ENCODE measurements at regions not wholly inside any gene's neighbourhood (a gene's known extent, or its start where the extent isn't known, plus 50 kb on each side); places are given as distances from the start of the nearest gene placed in this dataset.

DNA sequence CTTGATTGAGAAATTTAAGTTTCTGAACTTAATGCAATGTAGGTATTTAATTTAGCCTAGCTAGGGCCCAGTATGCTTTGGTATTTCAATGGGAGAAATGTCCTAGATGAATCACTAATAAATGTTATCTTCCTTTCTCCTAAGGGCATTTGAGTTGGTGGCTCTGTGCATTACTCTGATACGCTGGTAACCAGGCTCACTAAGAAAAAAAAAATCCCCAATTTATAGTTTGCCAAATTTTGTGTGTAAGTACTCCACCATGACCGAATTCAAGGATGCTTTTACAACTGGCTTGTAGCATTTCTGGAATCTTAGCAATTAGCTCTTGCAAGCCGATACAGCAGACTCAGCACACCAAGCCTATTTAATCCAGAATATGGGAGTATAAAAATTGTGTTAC, 94.6 kb upstream of the LPP start:
- Mint-ChIP-seq H3K9me3 (peaks cover 5% of the 10 kb centered on the region), H3K27ac (peak overlapping the region; percentile 9), H3K36me3 (no peaks in the 10 kb centered on the region), H3K4me1 (ENCODE audit: unreplicated experiment) (peaks cover 25% of the 10 kb centered on the region), H3K27me3 (no peaks in the 10 kb centered on the region), H3K4me3 (no peak overlapping the region)
- no peak for DNase-seq (ENCODE audit: extremely low spot score, unreplicated experiment)
- TF ChIP-seq, protein P1, sequence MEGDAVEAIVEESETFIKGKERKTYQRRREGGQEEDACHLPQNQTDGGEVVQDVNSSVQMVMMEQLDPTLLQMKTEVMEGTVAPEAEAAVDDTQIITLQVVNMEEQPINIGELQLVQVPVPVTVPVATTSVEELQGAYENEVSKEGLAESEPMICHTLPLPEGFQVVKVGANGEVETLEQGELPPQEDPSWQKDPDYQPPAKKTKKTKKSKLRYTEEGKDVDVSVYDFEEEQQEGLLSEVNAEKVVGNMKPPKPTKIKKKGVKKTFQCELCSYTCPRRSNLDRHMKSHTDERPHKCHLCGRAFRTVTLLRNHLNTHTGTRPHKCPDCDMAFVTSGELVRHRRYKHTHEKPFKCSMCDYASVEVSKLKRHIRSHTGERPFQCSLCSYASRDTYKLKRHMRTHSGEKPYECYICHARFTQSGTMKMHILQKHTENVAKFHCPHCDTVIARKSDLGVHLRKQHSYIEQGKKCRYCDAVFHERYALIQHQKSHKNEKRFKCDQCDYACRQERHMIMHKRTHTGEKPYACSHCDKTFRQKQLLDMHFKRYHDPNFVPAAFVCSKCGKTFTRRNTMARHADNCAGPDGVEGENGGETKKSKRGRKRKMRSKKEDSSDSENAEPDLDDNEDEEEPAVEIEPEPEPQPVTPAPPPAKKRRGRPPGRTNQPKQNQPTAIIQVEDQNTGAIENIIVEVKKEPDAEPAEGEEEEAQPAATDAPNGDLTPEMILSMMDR (conservative IDR thresholded peaks at IDR 0.05), result no peak

DNA sequence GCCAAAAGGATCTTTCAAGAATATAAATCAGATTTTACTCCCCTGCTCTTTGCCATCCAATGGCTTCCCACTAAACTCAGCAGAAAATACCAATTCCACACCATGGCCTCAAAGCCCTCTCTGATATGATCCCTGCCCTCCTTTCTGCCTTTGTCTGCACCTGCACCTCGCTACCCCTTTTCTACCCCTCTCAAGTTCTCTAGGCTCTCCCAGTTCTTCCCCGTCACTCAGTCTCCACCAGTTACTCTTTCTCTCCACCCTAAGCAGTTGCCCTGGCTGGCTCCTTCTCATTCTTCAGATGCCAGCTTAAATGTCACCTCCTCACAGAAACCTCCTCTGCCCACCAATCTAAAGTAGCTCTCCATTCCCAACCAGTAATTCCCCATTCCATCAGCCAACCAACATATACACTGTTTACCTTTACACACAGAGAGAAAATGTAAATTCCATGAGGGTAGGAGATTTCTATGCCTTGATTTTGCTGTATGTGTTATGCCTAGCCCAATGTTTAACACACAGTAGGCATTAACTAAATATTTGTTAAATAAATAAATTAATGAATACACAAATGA, 93.6 kb upstream of the LPP start:
- Mint-ChIP-seq H3K27me3 (no peaks in the 10 kb centered on the region), H3K4me1 (ENCODE audit: unreplicated experiment) (peaks cover 26% of the 10 kb centered on the region), H3K4me3 (peak overlapping the region; percentile 18), H3K36me3 (no peaks in the 10 kb centered on the region), H3K9me3 (peaks cover 11% of the 10 kb centered on the region), H3K27ac (no peak overlapping the region)
- no peak for DNase-seq (ENCODE audit: extremely low spot score, unreplicated experiment)
- TF ChIP-seq, protein P1 (conservative IDR thresholded peaks at IDR 0.05), result no peak

DNA sequence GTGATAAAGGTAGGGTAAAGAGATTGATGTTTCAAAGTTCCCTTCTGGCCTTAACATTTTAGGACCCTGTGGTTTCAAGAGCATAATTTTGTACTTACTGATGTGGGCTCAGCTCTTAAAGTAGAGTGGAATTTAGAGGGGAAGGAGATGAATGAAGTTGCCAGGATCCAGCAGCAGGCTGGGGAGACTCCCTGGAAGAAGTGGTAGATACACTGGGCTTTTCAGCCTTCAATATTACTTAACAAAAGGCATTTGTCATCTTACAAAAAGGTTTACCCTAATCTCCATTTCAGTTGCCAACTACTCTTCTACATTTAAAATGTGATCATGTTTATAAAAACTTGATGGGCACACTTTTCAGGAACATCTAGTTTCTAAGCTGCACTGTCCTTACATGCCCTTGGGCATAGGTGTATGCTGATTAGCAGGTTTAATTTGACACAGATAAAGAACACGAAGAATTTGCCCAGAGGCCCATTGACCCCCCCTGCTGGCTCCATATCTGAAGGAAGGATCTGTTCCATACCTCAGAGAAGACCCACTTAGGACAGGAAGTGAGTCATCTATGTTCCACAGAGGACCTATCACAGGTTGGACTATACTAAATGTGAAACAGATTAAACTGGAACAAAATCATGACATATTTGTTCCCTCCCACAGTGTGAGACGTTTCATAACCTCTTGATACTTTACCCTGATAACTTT, 93.0 kb upstream of the LPP start:
- Mint-ChIP-seq H3K27ac (peak overlapping the region; percentile 91), H3K9me3 (peaks cover 11% of the 10 kb centered on the region), H3K27me3 (no peaks in the 10 kb centered on the region), H3K4me1 (ENCODE audit: unreplicated experiment) (peaks cover 27% of the 10 kb centered on the region), H3K36me3 (no peaks in the 10 kb centered on the region), H3K4me3 (peak overlapping the region; percentile 58)
- TF ChIP-seq, protein P1 (conservative IDR thresholded peaks at IDR 0.05), result no peak
- no peak for DNase-seq (ENCODE audit: extremely low spot score, unreplicated experiment)

DNA sequence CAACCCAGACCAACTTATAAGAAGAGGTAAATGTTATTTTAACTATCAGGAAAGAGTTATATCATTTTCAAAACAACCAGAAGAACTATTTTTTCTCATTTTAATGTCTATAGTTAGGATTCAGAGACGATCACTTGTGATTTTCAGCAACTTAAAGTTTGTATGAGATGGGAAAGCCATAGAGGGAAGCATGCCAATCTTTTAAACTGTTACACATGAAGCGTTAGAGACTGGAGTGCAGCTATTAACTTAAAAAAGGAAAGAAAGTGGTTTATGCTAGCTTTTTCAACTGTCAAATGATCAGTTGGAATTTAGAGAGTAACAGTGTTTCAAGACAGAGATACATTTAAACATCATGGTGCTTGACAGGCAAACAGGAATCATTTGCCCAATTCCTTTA, 91.7 kb upstream of the LPP start:
- TF ChIP-seq, protein P1 (conservative IDR thresholded peaks at IDR 0.05), result no peak
- Mint-ChIP-seq H3K27me3 (no peaks in the 10 kb centered on the region), H3K9me3 (peaks cover 11% of the 10 kb centered on the region), H3K36me3 (no peaks in the 10 kb centered on the region), H3K27ac (peak overlapping the region; percentile 37), H3K4me3 (no peak overlapping the region), H3K4me1 (ENCODE audit: unreplicated experiment) (peaks cover 32% of the 10 kb centered on the region)
- no peak for DNase-seq (ENCODE audit: extremely low spot score, unreplicated experiment)

DNA sequence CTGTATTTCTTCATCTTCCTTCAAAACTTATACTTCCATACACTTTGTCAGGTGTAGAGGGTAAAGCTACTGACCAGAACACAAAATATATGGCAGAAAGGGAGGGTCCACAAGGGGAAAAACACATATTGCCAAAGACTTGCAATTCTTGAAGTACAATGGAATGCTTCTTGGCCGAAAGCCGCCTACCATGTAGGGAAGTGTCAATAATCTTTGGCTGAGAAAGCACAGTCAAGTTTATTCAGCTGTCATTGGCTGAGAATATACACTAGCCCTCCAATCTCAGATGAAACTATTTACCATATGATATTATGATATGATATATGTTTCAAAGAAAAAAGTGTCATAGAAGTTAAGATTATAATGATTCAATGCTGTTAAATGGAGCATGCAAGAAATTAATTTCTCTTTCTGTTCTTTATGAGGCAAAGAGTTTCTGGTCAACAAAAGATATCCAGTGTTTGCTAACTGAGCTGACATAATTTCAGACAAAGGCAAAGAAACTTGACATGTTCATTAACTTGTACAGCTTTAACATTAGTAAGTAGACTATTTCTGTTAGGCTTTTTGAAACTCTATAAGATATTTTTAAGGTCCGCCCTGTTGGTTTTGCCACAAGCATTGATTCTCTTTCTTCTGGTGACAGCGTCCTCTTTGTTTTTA, 89.0 kb upstream of the LPP start:
- TF ChIP-seq, protein P1 (conservative IDR thresholded peaks at IDR 0.05), result no peak
- H3K27ac Mint-ChIP-seq, result peak overlapping the region; percentile 52
- peaks cover 11% of the 10 kb centered on the region for H3K9me3 Mint-ChIP-seq
- no peaks in the 10 kb centered on the region for H3K36me3 Mint-ChIP-seq
- no peak for DNase-seq (ENCODE audit: extremely low spot score, unreplicated experiment)
- H3K4me3 Mint-ChIP-seq, result no peak overlapping the region
- H3K4me1 Mint-ChIP-seq (ENCODE audit: unreplicated experiment), result peaks cover 31% of the 10 kb centered on the region
- no peaks in the 10 kb centered on the region for H3K27me3 Mint-ChIP-seq
